HCT116 (cell line): ENCODE measurements at regions not wholly inside any gene's neighbourhood (a gene's known extent, or its start where the extent isn't known, plus 50 kb on each side); places are given as distances from the start of the nearest gene placed in this dataset.

Experiments used
- ATF3 ChIP-seq: IDR thresholded peaks from 2 replicates; pipeline ENCODE4 v1.6.1; 2012
- CEBPB ChIP-seq: IDR thresholded peaks from 2 replicates; pipeline ENCODE4 v1.6.1; 2012; ENCODE audit warnings: low read depth
- CTCF ChIP-seq, 3 experiments: fragments of 200-600 bp in 1 of 3; sonication (generic) in 1 of 3; IDR thresholded peaks in 2 of 3; conservative IDR thresholded peaks in 1 of 3; 2 replicates each; pipeline ENCODE4 v1.5.1; 2012 to 2017; ENCODE audit warnings: low read depth in 2 of 3, low read length in 2 of 3, antibody characterized with exemption in 1 of 3, borderline replicate concordance in 1 of 3, control low read depth in 1 of 3, mild to moderate bottlenecking in 1 of 3, mixed read lengths in 1 of 3, mixed run types in 1 of 3, moderate library complexity in 1 of 3; ENCODE audit not compliant: insufficient read depth in 1 of 3
- ELF1 ChIP-seq: IDR thresholded peaks from 2 replicates; pipeline ENCODE4 v1.6.1; 2012; ENCODE audit warnings: low read depth, borderline replicate concordance
- EZH2 ChIP-seq: fragments of 200-600 bp; sonication (generic); IDR thresholded peaks from 2 replicates; pipeline ENCODE4 v1.6.1; 2017; ENCODE audit warnings: antibody characterized with exemption, mixed run types
- MAX ChIP-seq: IDR thresholded peaks from 2 replicates; pipeline ENCODE4 v1.6.1; 2012
- POLR2A ChIP-seq: IDR thresholded peaks from 2 replicates; pipeline ENCODE4 v1.7.0; 2011; ENCODE audit warnings: borderline replicate concordance; ENCODE audit not compliant: insufficient read depth, insufficient read length; ENCODE audit errors: extremely low read depth
- POLR2AphosphoS5 ChIP-seq: IDR thresholded peaks from 2 replicates; pipeline ENCODE4 v1.6.1; 2011; ENCODE audit warnings: mild to moderate bottlenecking, low read depth, low read length, moderate library complexity
- RAD21 ChIP-seq: IDR thresholded peaks from 2 replicates; pipeline ENCODE4 v1.6.1; 2012; ENCODE audit warnings: low read depth, mild to moderate bottlenecking
- REST ChIP-seq: IDR thresholded peaks from 2 replicates; pipeline ENCODE4 v1.6.1; 2012; ENCODE audit warnings: low read depth
- SIN3A ChIP-seq: IDR thresholded peaks from 2 replicates; pipeline ENCODE4 v1.6.1; 2012; ENCODE audit warnings: low read depth
- SRF ChIP-seq: IDR thresholded peaks from 2 replicates; pipeline ENCODE4 v1.6.1; 2012; ENCODE audit warnings: low read depth
- ZNF274 ChIP-seq: fragments of 200-500 bp; sonication (Bioruptor generic); IDR thresholded peaks from 2 replicates; pipeline ENCODE4 v1.6.1; 2014; ENCODE audit warnings: mild to moderate bottlenecking, low read depth, low read length, inconsistent platforms

GRCh38 chr11:92628401-92629292 lies 340.8 kb upstream of the MTNR1B start:
- TF ChIP-seq CTCF (IDR thresholded peaks at IDR 0.05 in 2 of 3, conservative IDR thresholded peaks at IDR 0.05 in 1 of 3; ENCODE audit: borderline replicate concordance in 1 of 3, insufficient read depth in 1 of 3, low read depth in 2 of 3, low read length in 2 of 3) (no peak), POLR2AphosphoS5 (no peak), MAX (no peak), ZNF274 (no peak), ELF1 (no peak), RAD21 (no peak), EZH2 (no peak), POLR2A (no peak), SIN3A (no peak), ATF3 (no peak), CEBPB (no peak), REST (no peak), SRF (no peak)
